K562 (cell line): ENCODE measurements at regions not wholly inside any gene's neighbourhood (a gene's known extent, or its start where the extent isn't known, plus 50 kb on each side); places are given as distances from the start of the nearest gene placed in this dataset.

ENCODE experiments used
- ATAC-seq: fragments of 200-7000 bp; cut with Tn5 transposase; 3 replicates; pipeline ENCODE4 v1.9.1; 2020; ENCODE audit warnings: moderate library complexity
- BruUV-seq: library from RNA; stranded (reverse); fragments of 400-500 nt; replicated peaks from 2 replicates; lab custom pipeline; 2021; lab: Mats Ljungman, UMichigan
- CTCF ChIA-PET: fragments of 300-600 bp; formaldehyde crosslinking; extraction: SDS; loops from one replicate; lab custom pipeline; 2021; ENCODE audit warnings: low intra/inter-chr PET ratio; lab: Yijun Ruan, JAX
- POLR2A ChIA-PET: fragments of 300-600, 350-650 bp; sonication (Branson Sonifier 250); formaldehyde crosslinking; extraction: SDS; loops from one replicate; lab custom pipeline; 2021; ENCODE audit warnings: antibody characterized with exemption, inconsistent platforms; lab: Yijun Ruan, JAX
- DNase-seq, 4 experiments: peaks; one replicate each; pipeline versions ENCODE4 v3.0.0 to v3.0.0-alpha.2; 2011 to 2018; ENCODE audit warnings: low spot score in 3 of 4, mixed read lengths in 3 of 4; ENCODE audit errors: extremely low read depth in 1 of 4
- FAIRE-seq: peaks from 2 replicates; lab custom pipeline; 2011; peaks lifted over from hg19 to GRCh38; lab: Jason Lieb, UNC
- H2AFZ ChIP-seq: 2 replicates; pipeline ENCODE4 v1.6.0; 2011; ENCODE audit warnings: low read depth, low read length, control low read depth, inconsistent platforms
- H3K27ac ChIP-seq: fragments of 200-600 bp; 3 replicates; pipeline ENCODE4 v1.8.0; 2011; ENCODE audit warnings: low read depth, mild to moderate bottlenecking, control low read depth, inconsistent platforms, low read length, moderate library complexity, mixed read lengths; ENCODE audit errors: extremely low read depth
- H3K27me3 ChIP-seq, 2 experiments: fragments of 300-600 bp in 1 of 2; 2 replicates in 1 of 2; 3 replicates in 1 of 2; pipeline versions ENCODE4 v1.6.0 to v1.8.0; 2011; ENCODE audit warnings: inconsistent platforms in 2 of 2, low read length in 2 of 2, mild to moderate bottlenecking in 1 of 2, mixed read lengths in 1 of 2, moderate library complexity in 1 of 2; ENCODE audit not compliant: control insufficient read depth in 2 of 2, insufficient read depth in 2 of 2
- H3K36me3 ChIP-seq: fragments of 300-600 bp; 3 replicates; pipeline ENCODE4 v1.8.0; 2011; ENCODE audit warnings: mild to moderate bottlenecking, low read length, inconsistent platforms; ENCODE audit not compliant: control insufficient read depth, insufficient read depth
- H3K4me1 ChIP-seq, 2 experiments: fragments of 200-600 bp in 1 of 2; replicated peaks in 1 of 2; 2 replicates in 1 of 2; 3 replicates in 1 of 2; pipeline versions ENCODE4 v1.5.1 to v1.8.0; 2011; ENCODE audit warnings: inconsistent platforms in 2 of 2, low read length in 2 of 2, mild to moderate bottlenecking in 1 of 2, mixed read lengths in 1 of 2, moderate library complexity in 1 of 2; ENCODE audit not compliant: control insufficient read depth in 2 of 2, insufficient read depth in 2 of 2
- H3K4me2 ChIP-seq: 2 replicates; pipeline ENCODE4 v1.6.1; 2011; ENCODE audit warnings: low read length, control low read depth, inconsistent platforms, mixed read lengths; ENCODE audit not compliant: insufficient read depth
- H3K4me3 ChIP-seq: fragments of 200-600 bp; sonication (generic), shearing (Covaris generic); 2 replicates; pipeline ENCODE4 v1.5.1; 2016; ENCODE audit warnings: control low read depth, inconsistent platforms
- H3K79me2 ChIP-seq: fragments of 200-600 bp; 3 replicates; pipeline ENCODE4 v1.8.0; 2011; ENCODE audit warnings: low read length, inconsistent platforms; ENCODE audit not compliant: control insufficient read depth, insufficient read depth
- H3K9ac ChIP-seq, 2 experiments: 2 replicates each; pipeline versions ENCODE4 v1.6.0 to v1.6.1; 2011; ENCODE audit warnings: low read depth in 2 of 2, low read length in 2 of 2, control low read depth in 1 of 2, inconsistent platforms in 1 of 2, mild to moderate bottlenecking in 1 of 2, mixed read lengths in 1 of 2; ENCODE audit not compliant: insufficient read depth in 1 of 2
- H3K9me1 ChIP-seq: one replicate; pipeline ENCODE4 v1.6.0; 2011; ENCODE audit warnings: inconsistent platforms, mild to moderate bottlenecking, low read length, moderate library complexity; ENCODE audit not compliant: control insufficient read depth, insufficient read depth
- H3K9me3 ChIP-seq: replicated peaks from 2 replicates; pipeline ENCODE4 v1.5.1; 2011; ENCODE audit warnings: low read depth, low read length, inconsistent platforms; ENCODE audit not compliant: control insufficient read depth, insufficient read depth
- H4K20me1 ChIP-seq: replicated peaks from 2 replicates; pipeline ENCODE4 v1.6.1; 2011; ENCODE audit warnings: low read length, inconsistent platforms, mixed read lengths; ENCODE audit not compliant: control insufficient read depth, insufficient read depth
- BCOR ChIP-seq: fragments of 450-650 bp; IDR thresholded peaks from 2 replicates; pipeline ENCODE4 v1.6.1; 2016
- DMBX1 ChIP-seq: fragments of 250-450 bp; sonication (Bioruptor Pico); IDR thresholded peaks from 2 replicates; pipeline ENCODE4 v1.8.0; 2022; ENCODE audit warnings: inconsistent platforms, mild to moderate bottlenecking, moderate library complexity, borderline replicate concordance
- EHMT2 ChIP-seq: fragments of 450-650 bp; IDR thresholded peaks from 2 replicates; pipeline ENCODE4 v1.6.1; 2018; ENCODE audit warnings: antibody characterized with exemption
- HDGF ChIP-seq: fragments of 450-650 bp; IDR thresholded peaks from 2 replicates; pipeline ENCODE4 v1.6.1; 2016
- TARDBP ChIP-seq: fragments of 450-650 bp; IDR thresholded peaks from 2 replicates; pipeline ENCODE4 v1.6.1; 2016
- ZC3H8 ChIP-seq: fragments of 450-650 bp; IDR thresholded peaks from 2 replicates; pipeline ENCODE4 v1.6.1; 2017
- ZNF24 ChIP-seq: fragments of 450-650 bp; IDR thresholded peaks from 2 replicates; pipeline ENCODE4 v1.6.1; 2016
- ZNF695 ChIP-seq: fragments of 450-650 bp; formaldehyde crosslinking; IDR thresholded peaks from 2 replicates; pipeline ENCODE4 v1.4.0; 2020; ENCODE audit warnings: mild to moderate bottlenecking, moderate library complexity
- WGBS: fragments of 100-300 bp; shearing (Covaris generic); methylation state at CpG from one replicate; pipeline ENCODE4 v1.1.6; 2016; ENCODE audit warnings: low coverage, mixed read lengths; ENCODE audit not compliant: insufficient coverage; ENCODE audit errors: missing lambda C conversion rate; 5-methylcytosine and 5-hydroxymethylcytosine counted together
- in situ Hi-C: fragments of 300-500 bp; cut with MboI; formaldehyde crosslinking; loops from 4 replicates; pipeline ENCODE4 v1.15.0; 2018; ENCODE audit warnings: inconsistent platforms, mixed read lengths
- intact Hi-C: fragments of 100-400 bp; cut with micrococcal nuclease; formaldehyde crosslinking; loops from 2 replicates; pipeline ENCODE4 v1.14.2; 2022

GRCh38 chr7:98685541-98685940 lies 68.5 kb downstream of the NPTX2 start (continued):
- TF ChIP-seq DMBX1 (CRISPR knock-in tag) (no peak), TARDBP (no peak), ZC3H8 (no peak)
- TF ChIP-seq, all 486 proteins: peak for 0

DNA sequence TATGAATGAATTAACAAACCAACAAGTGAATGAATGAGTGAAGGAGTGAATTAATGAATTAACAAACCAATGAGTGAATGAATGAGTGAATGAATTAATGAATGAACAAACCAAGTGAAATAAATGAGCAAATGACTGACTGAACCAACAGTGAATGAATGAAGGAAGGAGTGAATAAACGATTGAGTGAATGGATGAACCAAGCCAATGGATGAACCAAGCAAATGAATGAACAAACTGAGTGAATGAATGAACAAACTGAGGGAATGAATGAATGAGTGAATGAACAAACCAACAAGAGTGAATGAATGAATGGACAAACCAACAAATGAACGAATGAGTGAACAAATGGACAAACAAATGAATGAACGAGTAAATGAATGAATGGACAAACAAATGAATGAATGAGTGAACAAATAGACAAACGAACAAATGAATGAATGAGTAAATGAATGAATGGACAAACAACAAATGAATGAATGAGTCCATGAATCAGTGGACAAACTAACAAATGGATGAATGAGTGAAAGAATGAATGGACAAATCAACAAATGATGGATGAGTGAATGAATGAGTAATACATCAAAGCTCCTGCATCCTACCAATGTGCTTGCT lies 69.5 kb downstream of the NPTX2 start:
- no peak overlapping the region for H3K9ac ChIP-seq
- intact Hi-C loops: no loop called here
- no peak overlapping the region for H3K27ac ChIP-seq
- WGBS: 2% methylated on average over 4 of the region's 4 CpGs
- peaks cover 0 to 7% of the 10 kb centered on the region in 2 experiments; a peak in 2 of 5 replicates for H3K27me3 ChIP-seq
- H3K9me1 ChIP-seq: no peaks in the 10 kb centered on the region
- in situ Hi-C loops: no loop called here
- H3K79me2 ChIP-seq: no peaks in the 10 kb centered on the region
- ChIA-PET POLR2A (no interaction called here), CTCF (no interaction called here)
- TF ChIP-seq ZNF695 (CRISPR knock-in tag) (no peak), EHMT2 (0 out of 2 replicates have a peak, but pooled peaks have one; percentile 21), BCOR (0 out of 2 replicates have a peak, but pooled peaks have one; percentile 20), ZNF24 (peak; percentile 93), HDGF (no peak)
- H3K36me3 ChIP-seq: no peaks in the 10 kb centered on the region
- no peak for ATAC-seq
- no peaks in the 10 kb centered on the region for H3K4me1 ChIP-seq
- H3K9me3 ChIP-seq: no peaks in the 10 kb centered on the region
- H2AFZ ChIP-seq: no peak overlapping the region
- no TSS peak for BruUV-seq
- no peaks in the 10 kb centered on the region for H4K20me1 ChIP-seq
- no peak overlapping the region for H3K4me3 ChIP-seq
- FAIRE-seq: no peak
- no peak overlapping the region for H3K4me2 ChIP-seq
- no peak for DNase-seq
